T-helper 1 cell treated with Interleukin-12 subunit alpha and Interleukin-12 subunit beta and Interleukin-4 antibody, amounts not matched to agents 30 ng/mL and 1 ng/mL, for 36 hours (primary cell): ENCODE measurements at regions not wholly inside any gene's neighbourhood (a gene's known extent, or its start where the extent isn't known, plus 50 kb on each side); places are given as distances from the start of the nearest gene placed in this dataset.

ENCODE experiments used
- intact Hi-C: fragments of 100-400 bp; cut with micrococcal nuclease; formaldehyde crosslinking; loops from one replicate; pipeline ENCODE4 v1.15.1; 2024

DNA sequence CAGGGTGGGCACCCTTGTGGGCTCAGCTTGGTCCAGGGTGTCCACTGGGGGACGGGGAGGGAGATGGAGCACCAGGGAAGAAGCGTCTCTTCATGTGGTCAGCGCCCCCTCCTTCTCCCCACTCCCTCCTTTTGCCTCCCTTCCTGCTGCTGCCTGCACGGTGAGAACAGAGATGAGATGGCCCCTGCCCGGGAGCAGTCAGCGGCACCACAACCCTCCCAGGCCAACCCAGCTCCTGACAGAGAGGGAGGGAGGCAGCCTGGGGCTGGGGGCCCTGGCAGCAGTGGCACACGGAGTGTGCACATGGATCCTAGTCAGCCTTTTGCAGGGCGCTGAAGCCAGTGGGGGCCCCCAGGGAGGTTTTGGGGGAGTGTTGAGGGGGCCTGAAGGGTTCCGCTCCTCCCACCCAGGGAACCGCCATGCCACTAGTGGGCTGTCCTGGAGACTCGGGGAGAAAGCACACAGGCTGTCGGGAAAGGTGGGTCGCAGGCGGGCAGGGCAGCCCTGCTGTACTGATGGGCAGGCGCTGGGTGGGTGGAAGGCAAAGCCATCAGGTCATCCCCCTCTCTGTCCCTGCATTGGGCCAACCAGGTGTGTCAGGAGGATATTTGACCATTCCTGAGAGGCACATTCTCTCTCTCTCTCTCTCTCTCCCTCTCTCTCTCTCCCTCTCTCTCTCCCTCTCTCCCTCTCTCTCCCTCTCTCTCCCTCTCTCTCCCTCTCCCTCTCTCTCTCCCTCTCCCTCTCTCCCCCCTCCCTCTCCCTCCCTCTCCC is 94.3 kb upstream of the BHLHE23 start:
- intact Hi-C loops, result no loop called here

DNA sequence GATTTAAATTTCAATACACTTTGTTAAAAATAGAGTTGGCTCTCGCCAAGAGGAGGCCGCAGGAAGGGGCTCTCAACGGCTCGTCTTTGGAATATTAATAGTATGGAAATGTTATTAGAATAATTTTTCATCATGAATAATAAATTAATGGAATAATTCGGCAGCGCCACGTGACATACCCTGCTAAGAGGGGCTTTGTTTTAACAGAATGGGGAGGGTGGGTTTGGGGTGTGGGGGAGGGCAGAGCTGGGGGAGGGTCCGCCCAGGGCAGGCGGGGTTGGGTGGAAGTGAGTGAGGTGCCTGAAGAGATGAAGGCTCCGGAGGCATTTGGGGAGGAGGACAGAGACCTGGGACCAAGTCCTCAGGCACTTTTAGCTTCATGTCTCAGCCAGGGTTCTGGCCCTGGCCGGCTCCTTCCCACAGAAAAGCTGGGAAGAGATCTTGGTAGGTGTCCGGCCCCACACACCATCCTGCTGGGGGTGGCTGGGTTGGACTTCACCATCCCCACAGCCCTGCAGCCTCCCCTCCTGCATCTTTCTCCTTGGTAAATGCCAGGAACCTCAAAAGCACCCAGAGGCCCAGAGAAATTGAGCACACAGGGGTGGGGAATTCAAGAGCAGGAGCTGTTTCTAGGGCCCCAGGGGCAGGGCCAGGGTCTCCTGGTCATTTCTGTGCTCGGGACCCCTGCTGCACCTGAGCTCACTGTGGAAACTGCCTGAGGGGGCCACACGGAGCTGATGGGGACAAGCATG is 93.6 kb upstream of the BHLHE23 start:
- intact Hi-C loops, result no loop called here

DNA sequence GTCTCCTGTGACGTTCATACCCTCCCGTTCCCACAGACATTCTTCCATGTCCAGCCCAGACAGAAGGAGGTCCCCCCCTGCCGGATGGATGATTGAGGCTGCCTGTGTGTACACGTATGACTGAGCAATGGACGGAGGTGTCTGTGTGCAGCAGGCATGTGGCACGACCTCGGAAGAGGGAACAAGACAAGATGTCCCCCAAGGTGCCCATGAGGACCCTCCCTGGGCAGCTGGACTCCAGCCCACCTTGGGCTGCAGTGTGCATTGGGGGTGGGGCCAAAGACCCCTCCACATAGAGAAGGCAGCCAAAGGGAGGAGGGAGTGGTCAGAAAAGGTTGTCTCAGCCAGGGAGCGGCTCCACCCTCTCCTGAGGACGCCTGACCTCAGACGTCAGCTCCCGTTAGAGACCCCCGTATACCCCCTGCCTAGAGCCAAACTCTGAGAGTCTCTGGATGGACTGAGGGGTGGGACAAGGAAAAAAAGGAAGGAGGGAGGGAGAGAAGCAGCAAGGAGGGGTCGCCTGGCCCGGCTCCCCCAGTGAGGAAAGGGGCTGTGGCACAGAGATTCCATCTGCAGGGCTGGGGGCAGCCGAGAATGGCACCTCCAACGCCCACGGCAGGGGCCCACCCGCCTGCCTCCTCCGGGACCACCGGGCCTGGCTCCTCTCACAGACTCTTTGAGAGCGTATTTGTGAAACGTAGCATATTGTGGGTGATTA is 92.9 kb upstream of the BHLHE23 start:
- intact Hi-C loops, result no loop called here

DNA sequence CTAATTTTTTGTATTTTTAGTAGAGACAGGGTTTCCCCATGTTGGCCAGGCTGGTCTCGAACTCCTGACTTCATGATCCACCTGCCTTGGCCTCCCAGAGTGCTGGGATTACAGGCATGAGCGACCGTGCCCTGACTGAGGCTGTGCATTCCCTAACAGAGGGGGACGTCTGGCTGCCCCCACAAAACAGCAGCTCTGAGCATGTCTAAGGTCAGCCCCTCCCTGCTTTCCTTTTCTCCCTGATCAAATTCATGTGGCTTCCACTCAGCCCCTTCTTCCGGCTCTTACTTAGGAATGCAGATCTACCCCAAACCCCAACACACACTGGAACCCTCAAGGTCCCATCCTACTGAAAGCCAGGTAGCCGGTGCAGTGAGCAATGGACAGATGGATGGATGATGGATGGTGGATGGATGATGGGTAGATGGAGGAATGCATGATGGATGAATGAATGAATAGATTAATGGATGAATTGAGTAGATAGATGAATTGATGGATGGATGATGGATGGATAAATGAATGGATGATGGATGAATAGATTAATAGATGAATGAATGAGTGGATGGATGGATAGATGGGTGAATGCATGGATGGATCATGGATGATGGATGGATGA is 91.5 kb upstream of the BHLHE23 start:
- intact Hi-C loops, result no loop called here

DNA sequence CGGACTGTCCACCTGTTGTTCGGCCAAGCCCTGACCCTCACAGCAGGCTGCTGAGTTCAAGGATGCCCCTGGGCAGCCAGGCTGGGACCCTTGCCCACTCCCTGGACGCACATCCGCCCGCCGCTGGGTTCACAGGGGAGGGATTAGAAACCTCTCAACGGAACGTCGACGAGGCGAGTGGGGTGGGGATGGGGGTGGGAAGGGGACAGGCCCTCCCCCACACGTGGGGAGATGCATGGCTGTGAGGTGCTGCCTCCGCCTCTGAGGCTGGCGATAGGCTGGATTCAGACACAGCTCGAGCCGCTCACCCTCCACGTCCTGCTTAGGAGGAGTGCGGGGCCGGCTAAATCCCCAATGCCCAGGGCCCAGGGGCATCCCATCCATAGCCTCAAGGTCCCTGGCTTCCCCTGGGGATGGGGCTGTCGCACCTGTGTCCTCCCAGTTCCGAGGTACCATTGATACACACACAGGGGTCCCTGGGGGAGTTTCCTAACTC is 90.6 kb upstream of the BHLHE23 start:
- intact Hi-C loops, result no loop called here

- intact Hi-C loops, result no loop called here
Measured at GRCh38 chr20:63096681-63097335, 90.0 kb upstream of the BHLHE23 start.

- intact Hi-C loops, result no loop called here
Measured at GRCh38 chr20:63095718-63096654, 89.2 kb upstream of the BHLHE23 start.

GRCh38 chr20:63094767-63095499 is 88.2 kb upstream of the BHLHE23 start:
- intact Hi-C loops, result no loop called here

DNA sequence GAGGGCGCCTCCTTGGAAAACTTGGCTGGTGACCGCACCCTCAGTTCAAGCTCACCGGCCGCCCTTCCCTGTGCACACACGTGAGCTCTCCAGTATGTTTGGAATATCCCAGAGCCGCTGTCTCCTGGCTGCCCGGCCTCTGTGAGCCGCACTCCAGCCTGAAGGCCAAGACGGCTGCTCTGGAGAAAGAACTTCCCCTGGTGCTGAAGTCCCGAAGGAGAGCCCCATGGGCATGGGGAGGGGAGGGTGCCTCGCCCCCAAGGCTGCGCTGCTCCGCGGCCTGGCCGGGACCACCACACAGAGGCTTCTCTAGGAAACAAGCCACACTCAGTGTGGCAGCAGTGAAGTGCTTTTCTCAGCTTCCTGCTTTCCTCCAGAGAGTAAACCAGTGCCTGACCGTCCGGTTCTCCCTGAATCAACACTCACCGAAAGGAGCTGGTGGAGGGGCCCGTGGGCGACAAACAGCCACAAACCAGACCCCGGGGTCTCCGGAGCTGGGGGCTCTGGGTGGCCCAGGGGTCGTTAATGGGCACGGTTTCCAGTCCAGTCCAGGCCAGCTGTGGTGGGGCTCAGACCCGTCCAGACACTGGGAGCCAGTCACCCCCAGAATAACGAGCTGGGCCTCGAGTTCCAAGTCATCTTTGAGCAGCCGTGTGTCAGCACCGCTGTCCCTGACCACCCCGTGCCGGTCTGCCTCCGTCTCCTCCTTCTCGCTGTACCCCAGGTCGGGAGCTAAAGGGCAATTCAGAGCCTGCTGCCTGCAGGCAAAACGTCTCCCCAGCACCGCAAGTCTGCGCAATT is 87.4 kb upstream of the BHLHE23 start:
- intact Hi-C loops, result no loop called here

DNA sequence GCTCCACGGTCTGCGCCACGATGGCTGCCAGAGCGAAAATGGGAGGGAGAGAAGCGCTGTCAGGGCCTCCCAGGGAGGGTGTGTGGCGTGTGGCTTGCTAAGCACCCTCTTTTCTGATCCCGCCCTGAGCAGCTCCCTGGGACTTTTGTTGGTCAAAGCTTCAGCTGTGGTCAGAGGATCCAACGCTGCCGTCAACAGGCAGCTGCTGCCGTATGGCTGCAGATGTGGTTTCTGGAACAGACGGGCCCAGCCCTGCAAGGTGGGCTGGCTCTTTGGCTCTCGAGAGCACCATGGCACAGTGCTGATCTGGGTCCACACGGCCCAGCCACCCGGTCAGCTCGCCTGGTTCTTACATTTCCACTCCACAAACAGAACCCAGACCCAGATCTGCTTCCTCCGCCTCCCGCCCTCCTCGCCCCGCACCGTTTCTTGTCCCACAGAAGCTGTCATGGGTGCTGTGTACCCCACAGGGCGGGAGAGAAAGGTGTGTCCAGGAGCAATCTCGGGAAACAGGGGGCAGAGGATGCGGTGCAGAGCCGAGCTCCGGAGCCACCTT is 86.0 kb upstream of the BHLHE23 start:
- intact Hi-C loops, result no loop called here

GRCh38 chr20:63091901-63092659 is 85.3 kb upstream of the BHLHE23 start:
- intact Hi-C loops, result no loop called here

GRCh38 chr20:63090682-63091571 is 84.2 kb upstream of the BHLHE23 start:
- intact Hi-C loops, result no loop called here

- intact Hi-C loops, result no loop called here
Measured at GRCh38 chr20:63090052-63090451, 83.3 kb upstream of the BHLHE23 start.

DNA sequence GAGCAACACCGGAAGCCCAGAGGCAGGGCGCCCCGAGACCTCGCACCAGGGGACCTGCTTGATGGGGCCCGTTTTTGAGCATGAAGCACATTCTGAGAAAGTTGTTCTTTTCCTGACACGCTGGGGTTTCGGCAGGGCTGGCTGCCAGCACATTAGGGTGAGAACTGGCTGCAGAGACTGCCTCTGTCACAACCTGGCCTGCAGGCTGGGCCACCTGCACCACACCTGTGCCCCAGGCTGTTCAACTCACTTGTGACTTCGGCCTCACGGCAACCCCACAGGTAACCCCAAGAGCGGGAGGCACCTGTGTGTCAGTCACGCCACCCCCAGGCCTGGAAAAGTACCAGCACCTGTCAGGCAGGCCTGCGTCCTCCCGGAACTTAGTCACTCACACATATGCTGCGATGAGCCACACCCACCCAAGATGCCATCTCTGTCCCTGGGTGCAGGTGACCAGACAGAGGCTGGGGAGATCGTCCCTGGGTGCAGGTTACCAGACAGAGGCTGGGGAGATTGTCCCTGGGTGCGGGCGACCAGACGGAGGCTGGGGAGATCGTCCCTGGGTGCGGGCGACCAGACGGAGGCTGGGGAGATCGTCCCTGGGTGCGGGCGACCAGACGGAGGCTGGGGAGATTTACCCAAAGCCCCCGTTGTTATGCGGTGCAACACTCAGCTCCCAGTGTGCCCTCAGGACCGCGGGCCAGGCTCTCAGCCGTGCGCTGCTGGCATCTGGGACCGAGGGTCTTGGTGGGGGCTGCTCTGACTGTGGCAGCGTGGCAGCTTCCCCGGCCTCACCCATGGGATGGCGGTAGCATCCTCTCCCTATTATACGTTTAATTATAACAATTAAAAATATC is 82.5 kb upstream of the BHLHE23 start:
- intact Hi-C loops, result no loop called here
